Right hindlimb (tissue), 1 donor: ENCODE measurements at regions not wholly inside any gene's neighbourhood (a gene's known extent, or its start where the extent isn't known, plus 50 kb on each side); places are given as distances from the start of the nearest gene placed in this dataset.
"Not testable (repeated sequence)": the region's sequence is repeated elsewhere in the genome, so short reads cannot be mapped to it uniquely, and the experiment has no call there.

Experiments used
- DNase-seq: peaks from one replicate; pipeline ENCODE4 v3.0.0-alpha.2; 2018

DNA sequence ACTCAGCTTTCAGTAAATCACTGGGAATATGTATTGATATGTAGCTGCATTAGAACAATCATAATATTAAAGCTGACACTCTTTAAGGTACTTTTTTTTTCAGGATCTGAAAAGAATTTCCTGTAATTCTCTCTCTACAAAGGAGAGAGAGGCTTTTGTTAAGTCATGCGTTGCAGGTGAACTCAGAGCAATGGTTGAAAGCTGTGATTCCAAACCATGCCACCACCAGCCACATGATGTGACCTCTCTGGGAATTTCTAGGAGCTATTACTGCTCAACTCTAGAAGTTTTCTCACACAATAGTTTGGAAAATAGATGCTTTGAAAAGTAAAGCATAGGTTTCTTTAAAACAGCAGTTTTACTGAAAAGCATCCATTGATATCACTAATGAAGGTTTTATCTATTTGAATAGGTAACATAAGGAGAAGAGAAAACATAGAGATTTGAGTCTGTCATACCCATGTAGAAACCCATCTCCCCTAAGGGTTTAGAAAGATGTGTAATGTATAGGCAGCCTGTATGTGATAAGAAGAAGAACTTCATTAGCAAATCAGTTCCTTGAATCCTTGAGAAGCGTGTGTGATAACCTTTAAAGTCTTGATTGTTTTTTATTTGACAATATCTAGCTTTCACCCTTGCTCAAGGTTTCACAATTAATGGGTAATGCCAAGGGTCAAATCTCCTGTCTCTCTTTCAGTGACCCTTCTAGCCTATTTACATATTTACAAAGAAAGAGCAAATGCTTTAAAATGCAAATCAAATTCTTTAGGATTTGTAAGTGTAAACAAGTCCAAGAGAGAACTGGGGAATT lies 161.0 kb upstream of the ANKRD50 start:
- DNase-seq, result no peak

DNA sequence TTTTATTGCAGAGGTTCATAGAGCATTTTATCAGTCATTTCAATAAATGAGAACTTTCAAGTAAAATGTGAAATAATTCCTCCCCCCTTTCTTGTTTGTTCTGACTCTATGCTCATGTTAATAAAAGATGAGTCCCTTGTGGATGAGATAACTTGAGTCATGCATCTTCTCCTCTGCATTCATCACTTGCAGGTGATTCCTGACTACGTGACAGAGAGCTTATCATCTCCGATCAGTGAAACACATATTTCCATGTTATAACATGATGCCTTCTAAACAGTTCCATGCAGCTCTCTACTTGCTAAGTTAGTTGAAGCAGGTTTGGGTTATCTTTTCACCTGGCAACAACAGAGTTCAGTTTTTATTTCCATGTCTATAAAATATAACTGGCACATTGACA lies 160.1 kb upstream of the ANKRD50 start:
- DNase-seq, result no peak

DNA sequence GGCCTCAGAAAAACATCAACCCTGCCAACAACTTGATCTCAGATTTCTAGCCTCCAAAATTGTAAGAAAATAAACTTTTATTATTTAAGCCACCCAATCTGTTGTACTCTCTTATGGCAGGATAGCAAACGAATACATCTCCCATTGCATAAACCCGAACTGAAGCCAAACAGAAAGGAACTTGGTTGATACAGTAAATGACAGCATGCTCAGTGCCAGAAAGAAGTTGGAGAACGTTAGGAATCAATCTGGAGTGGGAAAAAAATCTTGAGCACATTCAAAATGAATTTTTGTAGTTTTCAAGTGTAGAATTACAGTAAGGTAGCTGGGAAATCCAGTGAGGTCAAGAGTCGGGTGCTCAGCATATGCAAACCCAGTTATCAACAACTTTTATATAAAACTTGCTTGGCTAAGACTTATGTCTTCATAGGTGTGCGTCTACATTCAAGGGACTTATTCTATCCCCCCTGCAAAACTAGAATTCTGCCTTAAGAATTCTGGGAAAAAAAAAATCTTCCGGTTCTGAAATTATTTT lies 157.5 kb upstream of the ANKRD50 start:
- DNase-seq, result no peak

DNA sequence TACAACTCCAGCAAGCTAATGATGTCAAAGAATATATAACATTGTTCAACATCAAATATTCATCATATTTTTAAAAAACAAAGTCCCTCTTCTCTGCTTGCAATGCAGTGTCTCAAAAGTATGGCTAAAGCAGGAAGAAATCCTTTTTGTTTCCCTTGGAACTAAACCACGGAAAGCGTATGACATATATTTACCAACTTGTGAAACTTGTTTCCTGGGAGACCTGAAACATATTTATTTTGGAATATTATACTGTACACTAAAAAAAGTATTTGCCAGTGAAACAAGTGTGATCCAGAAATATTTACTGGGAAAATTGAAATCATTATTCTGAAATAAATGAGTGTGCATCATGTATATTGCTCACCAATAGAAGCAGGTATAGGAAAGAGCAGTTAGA lies 156.0 kb upstream of the ANKRD50 start:
- no peak for DNase-seq

DNA sequence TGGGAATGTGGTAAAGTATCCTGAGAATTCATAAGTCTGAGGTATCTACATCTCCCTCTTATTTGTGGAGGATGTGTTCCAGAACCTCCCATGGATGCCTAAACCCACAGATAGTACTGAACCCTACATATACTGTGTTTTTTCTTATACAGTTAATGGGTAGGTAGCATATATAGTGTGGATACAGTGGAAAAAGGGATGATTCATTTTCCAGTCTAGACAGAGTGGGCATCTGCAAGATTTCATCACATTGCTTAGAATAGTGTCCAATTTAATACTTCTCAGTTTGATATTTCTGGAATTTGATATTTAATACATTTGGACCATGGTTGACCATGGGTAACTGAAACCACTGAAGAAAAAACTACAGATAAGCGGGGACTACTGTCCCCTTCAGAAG lies 155.0 kb upstream of the ANKRD50 start:
- DNase-seq, result no peak

DNA sequence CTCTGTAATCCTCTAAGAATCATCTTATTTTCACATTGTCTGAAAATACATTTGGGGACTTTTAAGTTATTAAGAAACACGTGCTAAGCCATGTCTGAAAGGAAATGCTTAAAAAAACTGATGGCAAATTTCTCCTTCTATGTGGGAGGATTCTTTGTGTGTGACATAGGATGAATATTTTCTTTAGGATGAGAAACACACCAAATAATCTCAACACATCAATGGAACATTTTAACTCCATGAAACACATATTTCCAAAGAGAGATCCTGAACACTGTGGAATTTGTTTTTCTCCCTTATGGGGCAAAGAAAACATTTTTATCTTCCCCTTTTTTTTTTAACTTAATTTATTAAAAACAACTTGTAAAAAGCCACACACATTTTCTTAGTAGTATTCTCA lies 153.8 kb upstream of the ANKRD50 start:
- DNase-seq, result no peak

DNA sequence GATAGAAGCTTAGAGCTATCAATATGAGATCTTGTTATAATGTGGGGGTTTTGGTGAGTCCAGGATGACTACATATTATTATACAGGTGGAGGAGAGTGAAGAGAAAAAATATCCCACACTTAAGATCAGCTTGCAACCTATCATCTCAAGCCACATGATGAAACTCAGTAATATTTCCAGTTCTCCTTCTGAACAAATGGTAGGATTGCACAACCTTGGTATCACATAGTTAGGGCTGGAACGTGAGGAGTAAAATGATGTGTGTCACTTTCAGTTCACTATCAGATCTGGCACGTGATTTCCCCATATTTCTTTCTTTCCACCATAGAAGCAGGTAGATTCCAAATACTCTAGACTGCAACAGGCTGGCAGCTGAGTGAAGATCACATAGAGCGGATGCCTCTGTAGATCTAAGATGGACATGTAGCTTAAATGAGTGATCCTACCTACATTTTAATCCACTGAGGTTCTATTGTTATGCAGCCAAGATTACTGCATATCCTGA lies 150.6 kb upstream of the ANKRD50 start:
- DNase-seq, result no peak

DNA sequence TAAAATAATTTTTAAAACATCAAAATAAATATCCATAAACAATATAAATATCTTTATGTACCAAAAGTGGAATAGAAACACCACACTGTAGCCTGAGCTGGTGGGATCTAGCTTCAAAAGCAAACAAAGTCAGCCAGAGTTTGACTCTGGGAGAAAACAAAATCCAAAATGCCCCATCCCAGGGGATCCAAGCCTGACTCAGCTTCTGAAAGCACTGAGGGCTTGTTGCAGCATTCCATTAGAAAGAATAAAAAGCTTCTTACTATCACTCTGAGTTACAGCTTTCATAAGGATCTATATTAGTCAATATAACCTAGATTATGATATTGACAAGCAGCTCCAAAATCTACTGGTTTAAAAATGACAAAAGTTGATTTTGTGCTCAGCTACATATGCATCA lies 149.7 kb upstream of the ANKRD50 start:
- DNase-seq, result no peak

DNA sequence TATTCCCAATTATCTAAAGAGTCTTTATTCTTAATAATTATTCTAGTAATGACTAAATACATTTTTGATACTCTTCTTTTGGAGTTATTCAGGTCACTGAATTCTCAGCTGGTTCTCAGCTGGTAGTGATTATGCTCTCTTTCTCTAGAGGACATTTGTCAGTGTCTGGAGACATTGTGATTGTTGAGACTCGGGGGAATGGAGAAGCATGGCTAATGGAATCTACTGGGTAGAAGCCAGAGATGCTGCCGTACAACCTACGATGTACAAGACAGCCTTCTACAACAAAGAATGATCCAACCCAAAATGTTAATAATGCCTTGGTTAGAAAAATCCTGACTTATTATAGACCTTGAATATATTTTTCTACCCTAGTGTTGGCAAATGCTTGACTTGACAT lies 149.2 kb upstream of the ANKRD50 start:
- no peak for DNase-seq

DNA sequence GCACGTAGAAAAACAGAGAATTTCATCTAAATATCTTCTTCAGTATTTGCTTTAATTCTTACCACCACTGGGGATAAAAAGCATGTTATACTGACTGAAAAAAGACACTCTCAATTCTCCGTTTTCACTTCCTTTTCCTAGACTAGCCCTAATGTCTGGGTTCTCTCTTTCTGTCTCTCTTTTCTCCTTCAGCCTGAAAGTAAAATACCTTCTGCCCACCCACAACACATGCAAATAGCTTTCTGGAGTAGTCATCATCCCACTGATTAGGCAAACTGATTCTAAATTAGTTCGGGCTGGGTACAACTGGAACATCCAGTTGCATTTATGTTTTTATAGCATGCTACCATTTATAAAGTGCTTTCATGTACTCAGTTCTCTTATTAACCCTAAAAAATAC lies 142.4 kb upstream of the ANKRD50 start:
- no peak for DNase-seq

DNA sequence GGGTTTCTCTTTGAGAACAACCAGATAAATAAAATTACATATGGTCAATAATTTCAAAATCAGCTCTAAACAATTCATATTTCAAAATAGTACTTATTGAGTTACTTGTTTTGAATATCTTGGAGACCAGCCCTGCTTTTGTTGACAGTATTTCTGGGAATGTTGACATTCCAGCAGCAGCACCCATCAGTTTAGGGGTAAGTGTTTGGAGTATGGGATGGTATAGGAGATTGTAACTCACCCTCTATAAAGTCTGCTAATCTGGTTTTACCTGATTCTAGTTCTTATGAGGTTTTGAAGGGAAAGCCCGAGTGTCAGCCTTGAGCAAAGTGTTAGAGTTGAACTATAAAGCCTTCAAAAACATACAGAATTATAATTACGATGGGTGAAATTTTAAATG lies 139.2 kb upstream of the ANKRD50 start:
- DNase-seq, result no peak

DNA sequence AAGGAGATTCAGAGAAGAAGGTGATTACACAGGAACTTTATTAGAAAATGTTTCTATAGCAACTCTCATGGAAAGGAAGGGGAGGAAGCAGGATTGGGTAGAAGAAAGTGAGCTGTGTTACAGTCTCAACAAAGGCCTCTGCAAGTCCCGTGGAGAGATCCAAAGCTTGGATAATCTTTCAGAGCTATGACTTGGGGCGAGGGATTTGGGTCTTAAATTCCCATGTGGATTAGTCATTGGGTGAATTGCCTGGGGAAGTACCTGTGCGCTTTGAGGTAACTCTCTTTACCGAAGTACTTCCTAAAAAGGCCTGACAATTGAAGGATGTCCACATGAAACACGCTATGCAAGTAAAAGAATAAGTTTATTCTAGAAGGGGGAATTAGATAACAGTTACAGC lies 133.8 kb upstream of the ANKRD50 start:
- DNase-seq, result no peak

DNA sequence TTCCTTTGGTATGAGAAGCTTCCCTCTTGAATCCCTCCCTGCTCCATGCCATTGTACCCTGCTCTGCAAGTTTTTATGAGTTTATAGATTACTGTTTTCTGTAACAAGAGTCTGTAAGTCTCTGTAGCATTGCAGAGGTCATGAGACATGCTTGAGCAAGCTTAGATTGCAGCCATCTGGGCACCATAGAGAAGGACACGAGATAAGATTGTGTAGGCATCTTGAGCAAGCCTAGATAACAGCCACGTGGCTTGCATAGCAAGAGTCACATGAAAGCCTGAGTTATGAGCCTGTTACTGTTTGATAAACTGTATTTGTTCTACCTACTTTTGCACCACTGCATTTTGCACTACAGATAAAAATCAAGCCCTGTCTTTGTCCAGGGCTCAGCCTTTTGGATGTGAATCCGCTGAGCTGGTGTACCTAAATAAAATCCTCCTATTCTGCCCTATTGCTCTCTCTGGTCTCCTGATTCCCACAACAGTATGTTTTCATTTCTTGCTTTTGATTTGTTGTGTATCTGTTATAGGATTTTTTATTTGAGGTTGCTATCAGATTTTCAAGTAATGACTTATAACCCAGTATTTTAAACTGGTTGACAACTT lies 127.4 kb upstream of the ANKRD50 start:
- DNase-seq, result no peak

DNA sequence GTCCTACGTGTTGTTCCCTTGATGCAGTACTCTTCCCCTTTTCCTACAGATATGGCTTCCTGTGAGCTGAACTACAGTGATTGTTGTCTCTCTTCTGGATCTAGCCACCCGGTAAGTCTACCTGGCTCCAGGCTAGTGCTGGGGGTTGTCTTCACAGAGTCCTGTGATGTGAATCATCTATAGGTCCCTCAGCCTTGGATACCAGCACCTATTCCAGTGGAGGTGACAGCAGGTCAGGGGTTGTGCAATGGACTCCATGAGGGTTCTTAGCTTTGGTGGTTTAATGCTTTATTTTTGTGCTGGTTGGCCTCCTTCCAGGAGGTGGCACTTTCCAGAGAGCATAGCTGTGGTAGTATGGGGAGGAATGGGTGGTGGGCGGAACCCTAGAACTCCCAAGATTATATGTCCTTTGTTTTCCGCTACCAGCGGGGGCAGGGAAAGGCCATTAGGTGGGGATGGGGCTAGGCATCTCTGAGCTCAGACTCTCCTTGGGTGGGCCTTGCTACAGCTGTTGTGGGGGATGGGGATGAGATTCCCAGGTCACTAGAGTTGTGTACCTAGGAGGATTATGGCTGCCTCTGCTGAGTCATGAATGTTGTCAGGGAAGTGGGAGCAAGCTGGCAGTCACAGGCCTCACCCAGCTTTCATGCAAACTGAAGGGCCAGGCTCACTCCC lies 121.4 kb upstream of the ANKRD50 start:
- DNase-seq, result no peak

DNA sequence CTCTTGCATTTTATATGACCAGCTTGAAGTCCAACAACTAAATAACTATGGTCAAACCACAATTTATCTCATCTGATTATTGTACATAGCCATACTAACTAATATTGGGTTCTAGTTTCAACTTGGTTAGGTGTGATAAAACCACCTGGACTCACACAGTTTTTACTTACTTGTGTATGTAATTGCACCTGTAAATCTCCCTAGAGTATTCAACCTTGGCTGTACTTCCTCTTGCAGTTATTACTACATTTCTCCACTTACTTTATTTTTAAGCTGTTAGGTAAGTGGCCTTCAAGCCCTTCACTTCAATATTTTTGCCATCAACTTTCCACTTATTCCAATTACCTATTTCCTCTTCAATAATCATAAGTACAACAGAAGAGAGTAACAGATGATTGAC lies 115.8 kb upstream of the ANKRD50 start:
- DNase-seq, result no peak

DNA sequence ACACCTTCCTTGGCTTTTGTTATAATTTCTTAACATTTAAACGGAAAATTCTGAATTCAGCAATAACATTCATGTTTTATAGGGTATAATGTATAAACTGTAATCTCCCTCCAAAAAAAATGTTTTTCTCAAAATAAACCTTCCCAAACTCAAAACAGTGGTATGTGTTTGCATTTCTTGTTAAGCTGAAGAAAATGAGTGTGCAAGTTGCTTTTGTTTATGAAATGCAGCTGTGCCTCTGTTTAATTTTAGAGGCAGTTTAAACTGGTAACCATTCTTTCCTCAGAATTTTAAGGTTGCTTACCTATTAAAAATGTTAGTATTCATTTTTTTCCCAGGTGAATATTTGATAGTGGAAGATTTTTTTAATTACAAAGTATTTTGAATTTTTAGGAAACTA lies 105.0 kb upstream of the ANKRD50 start:
- no peak for DNase-seq

DNA sequence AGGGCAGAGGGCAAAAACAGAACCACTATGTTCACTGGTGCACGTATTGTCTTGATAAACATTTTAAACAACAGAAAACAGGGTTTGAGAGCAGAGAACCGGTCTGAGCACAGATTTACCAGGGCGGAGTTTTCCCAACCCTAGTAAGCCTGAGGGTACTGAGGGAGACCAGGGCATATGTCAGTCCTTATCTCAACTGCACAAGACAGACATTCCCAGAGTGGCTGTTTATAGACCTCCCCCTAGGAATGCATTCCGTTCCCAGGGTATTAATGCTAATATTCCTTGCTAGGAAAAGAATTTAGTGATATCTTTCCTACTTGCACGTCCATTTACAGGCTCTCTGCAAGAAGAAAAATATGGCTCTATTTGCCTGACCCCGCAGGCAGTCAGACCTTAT lies 99.7 kb upstream of the ANKRD50 start:
- not testable (repeated sequence) for DNase-seq

DNA sequence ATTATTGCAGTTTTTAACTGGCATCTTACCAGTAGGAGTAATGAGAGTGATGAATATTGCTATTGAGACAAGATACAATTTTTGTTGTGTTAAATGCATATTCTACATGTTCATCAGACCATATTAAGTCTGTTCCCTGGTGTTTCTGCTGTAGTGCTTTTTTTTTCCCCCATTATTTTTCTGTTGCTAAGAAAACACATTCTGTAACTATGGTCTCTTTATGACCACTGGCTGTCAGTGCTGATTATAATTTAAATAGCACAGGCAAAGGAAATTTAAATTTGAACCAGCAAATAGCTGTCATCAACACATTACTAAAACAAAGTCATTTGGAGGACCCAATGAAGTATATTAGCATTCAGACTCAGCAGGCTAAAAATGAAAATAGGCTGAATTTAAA lies 98.3 kb upstream of the ANKRD50 start:
- DNase-seq, result no peak

DNA sequence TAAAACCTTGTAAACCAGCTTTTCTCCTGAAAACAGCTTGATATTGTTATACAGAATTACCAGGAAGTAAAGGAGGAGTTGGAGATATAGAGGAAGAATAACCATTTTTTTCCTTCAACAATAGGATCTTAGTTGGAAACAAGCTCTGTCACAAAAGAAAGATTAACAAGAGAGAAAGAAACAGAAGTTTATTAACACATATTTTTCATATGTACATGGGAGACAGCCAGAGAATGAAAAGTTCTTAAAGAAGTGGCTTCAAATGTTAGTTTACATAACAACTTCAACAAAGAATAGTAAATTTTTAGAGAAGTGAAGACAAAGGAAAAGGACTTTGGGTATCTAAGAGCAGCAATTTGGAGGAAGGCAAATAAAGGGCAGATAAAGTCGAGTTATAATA lies 94.9 kb upstream of the ANKRD50 start:
- DNase-seq, result no peak

DNA sequence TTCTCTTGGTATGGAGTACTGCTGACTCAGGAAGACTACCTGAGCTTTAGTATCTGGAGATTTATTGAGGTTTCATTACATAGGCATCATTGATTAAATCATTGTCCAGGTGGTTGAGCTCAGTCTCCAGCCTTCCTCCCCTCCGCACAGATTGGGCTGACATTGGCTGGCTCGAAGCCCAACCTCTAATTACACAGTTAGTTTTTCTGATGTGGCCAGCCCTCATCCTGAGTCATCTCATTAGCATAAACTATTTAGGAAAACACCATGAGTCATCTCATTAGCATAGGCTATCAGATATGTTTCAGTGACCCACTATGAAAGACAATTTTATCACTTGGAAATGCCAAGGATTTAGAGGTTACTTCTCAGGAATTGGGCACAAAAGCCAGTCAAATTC lies 93.9 kb upstream of the ANKRD50 start:
- DNase-seq, result no peak

DNA sequence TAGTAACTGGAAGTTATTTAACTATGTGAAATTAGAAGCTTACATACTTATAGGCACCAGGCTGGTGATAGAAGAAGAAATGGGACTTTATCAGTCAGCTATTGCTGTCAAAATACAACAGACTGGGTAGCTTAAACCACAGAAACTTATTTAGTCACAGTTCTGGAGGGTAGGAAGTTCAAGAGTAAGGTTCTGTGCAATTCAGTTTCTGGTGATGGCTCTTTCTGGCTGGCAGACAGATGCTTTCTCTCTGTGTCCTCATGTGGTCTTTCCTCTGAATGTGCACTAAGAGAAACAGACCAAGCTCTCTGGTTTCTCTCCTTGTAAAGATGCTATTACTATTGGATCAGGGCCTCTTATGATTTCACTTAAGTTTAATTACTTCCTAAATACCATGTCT lies 92.1 kb upstream of the ANKRD50 start:
- DNase-seq, result no peak

DNA sequence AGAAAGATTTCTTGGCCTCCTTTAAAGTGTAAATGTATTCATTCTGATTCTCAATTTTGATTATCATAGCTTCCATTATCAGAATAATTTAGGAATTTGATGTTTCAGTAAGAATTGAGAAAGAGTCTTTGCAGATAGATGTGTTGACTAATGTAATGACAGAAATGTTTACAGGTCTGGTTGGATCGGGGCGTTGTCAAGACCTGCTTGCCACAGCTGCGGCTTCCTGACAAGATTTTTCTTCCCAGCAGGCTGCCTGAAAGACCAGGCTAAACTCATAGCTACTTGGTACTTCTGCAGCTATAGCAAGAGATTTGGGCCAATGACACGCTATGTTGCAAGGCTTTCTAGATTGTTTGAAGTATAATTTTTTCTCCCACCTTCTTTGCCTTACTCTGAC lies 91.5 kb upstream of the ANKRD50 start:
- DNase-seq, result no peak

DNA sequence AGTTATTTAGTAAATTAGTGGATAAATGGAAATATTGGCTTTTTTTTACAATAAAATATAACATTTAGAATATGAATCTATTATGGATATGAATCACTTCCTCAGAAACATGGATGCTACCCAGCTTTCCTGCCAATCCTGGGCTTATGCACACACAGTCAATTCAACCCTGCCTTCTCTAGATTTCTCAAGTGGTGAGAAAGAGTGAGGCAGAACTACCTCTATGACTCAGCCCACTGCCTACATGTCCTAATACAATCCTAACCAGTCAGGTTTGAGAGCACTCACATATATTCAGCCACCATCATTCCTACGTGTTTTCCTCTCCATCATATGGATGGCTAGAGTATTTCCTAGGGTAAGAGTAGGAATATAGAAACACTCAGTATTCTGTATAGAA lies 91.1 kb upstream of the ANKRD50 start:
- no peak for DNase-seq

DNA sequence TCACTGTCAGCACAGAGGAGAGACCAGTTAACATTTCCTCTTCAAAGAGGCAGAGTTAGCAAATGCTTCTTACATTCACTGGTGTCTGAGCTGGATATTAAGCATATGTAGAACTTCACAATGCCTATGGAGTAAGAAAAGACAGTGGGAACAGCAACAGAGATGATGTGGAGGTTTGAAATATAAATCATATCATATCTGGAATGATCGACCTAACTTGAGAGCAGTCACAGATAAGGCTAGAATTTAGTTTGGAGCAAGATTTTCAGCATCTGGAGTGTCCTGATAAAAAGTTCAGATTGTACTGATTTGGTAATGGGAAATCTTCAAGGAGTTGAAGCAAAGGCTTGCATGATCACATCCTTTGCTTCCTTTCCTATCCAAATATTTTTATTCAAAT lies 90.5 kb upstream of the ANKRD50 start:
- no peak for DNase-seq
